HFF-Myc (cell line): ENCODE measurements at regions not wholly inside any gene's neighbourhood (a gene's known extent, or its start where the extent isn't known, plus 50 kb on each side); places are given as distances from the start of the nearest gene placed in this dataset.
A peak's percentile ranks its signal among the peaks of the same experiment; 100 is the strongest.

Experiments used
- DNase-seq: peaks from one replicate; pipeline ENCODE4 v3.0.0-alpha.2; 2011; ENCODE audit warnings: low read depth; ENCODE audit errors: extremely low read depth
- H3K4me3 ChIP-seq: replicated peaks from 2 replicates; pipeline ENCODE4 v1.5.1; 2011; ENCODE audit warnings: low read depth, mild to moderate bottlenecking, control low read depth, low read length
- TF ChIP-seq, protein P1 (sequence below): IDR thresholded peaks from 2 replicates; pipeline ENCODE4 v1.5.1; 2012; ENCODE audit warnings: mild to moderate bottlenecking, low read depth, low read length, control low read depth; ENCODE audit errors: missing control alignments

- TF ChIP-seq, protein P1, sequence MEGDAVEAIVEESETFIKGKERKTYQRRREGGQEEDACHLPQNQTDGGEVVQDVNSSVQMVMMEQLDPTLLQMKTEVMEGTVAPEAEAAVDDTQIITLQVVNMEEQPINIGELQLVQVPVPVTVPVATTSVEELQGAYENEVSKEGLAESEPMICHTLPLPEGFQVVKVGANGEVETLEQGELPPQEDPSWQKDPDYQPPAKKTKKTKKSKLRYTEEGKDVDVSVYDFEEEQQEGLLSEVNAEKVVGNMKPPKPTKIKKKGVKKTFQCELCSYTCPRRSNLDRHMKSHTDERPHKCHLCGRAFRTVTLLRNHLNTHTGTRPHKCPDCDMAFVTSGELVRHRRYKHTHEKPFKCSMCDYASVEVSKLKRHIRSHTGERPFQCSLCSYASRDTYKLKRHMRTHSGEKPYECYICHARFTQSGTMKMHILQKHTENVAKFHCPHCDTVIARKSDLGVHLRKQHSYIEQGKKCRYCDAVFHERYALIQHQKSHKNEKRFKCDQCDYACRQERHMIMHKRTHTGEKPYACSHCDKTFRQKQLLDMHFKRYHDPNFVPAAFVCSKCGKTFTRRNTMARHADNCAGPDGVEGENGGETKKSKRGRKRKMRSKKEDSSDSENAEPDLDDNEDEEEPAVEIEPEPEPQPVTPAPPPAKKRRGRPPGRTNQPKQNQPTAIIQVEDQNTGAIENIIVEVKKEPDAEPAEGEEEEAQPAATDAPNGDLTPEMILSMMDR = no peak
- no peak overlapping the region for H3K4me3 ChIP-seq
- DNase-seq = no peak
Measured at GRCh38 chr11:112794331-112794846, 166.8 kb upstream of the NCAM1 start.

DNA sequence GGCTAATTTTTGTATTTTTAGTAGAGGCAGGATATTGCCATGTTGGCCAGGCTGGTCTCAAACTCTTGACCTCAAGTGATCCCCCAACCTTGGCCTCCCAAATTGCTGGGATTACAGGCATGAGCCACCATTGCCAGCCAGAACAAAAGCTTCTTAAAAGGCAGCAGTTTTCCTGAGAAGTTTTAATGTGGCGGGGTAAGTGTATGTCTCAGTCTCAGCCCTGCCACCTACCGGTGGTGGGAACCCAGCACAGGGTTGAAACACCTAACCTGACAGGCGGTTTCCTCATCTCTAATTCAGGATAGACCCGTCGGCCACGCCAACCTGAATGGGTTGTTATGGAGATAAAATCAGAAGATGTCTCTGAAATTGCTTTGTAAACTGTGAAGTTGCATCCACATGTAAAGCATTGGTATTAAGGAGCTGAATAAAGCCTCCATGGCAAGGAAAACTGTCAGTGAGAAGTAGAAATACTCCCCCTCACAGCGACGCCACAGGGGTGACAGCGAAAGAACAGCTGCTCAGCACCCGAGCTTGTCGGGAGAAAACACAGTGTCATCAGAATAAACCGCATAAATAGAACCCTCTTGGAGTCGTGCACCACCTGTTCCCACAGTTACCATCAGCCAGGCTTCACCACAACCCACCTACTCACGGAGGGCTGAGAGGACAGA, 165.9 kb upstream of the NCAM1 start:
- TF ChIP-seq, protein P1 = peak; percentile 49
- no peak for DNase-seq
- H3K4me3 ChIP-seq = no peak overlapping the region

GRCh38 chr11:112795911-112796649, 165.1 kb upstream of the NCAM1 start:
- TF ChIP-seq, protein P1 = no peak
- DNase-seq = no peak

DNA sequence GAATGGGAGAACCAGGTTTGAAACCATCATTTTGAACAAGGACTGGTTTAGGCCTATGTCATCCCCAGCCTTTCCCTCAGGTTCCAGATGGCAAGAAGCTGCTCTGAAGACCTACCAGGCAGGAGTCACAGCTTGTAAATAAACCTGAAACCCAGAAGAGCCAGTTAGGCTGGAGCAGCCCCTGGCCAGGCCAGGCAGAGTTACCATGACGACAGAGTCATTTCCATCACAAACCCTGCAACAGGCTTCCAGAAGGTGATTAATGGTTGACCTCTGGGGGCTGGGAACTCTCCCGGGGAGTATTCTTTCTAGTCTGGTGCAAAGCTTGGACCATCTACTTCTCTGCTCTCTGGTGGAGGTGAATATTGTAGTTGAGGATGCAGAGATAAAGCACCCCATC, 164.1 kb upstream of the NCAM1 start:
- TF ChIP-seq, protein P1 = no peak
- DNase-seq = no peak
- no peak overlapping the region for H3K4me3 ChIP-seq

More at GRCh38 chr11:112795911-112796649, 165.1 kb upstream of the NCAM1 start:
- H3K4me3 ChIP-seq = no peak overlapping the region

DNA sequence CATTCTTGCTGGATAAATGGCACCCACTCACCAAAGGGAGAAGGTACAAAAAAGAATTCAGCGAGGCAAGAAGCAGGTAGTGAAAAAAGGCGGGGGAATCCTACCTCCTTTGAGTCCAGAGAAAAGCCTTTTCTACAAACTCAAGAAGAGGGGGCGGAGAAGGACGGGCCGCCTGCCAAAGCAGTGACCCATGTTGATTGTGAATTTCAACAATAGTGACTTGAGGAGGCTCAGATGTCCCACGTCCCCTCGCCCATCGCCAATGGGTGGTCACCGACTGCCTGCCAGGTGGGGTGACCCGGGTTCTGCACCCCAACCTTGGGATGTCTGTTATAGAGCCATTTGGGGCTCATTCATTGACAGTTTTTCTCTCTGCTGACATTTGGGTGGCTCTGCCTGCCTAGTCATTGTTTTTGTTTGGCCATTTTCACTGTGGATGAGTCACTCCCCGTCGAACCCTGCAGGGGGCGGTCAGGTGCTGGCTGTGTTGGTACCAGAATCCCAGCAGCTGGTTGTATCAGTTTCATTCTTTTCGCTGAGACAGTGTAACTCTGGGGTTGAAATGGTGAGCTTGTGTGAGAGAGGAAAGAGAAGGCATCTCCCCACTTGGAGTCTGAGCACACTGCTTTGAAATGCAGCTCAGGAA, 163.4 kb upstream of the NCAM1 start:
- TF ChIP-seq, protein P1 = peak; percentile 20
- DNase-seq = no peak

GRCh38 chr11:112801025-112801816, 160.0 kb upstream of the NCAM1 start:
- H3K4me3 ChIP-seq = no peak overlapping the region
- TF ChIP-seq, protein P1 = no peak
- DNase-seq = no peak

More for the DNA sequence above, 163.4 kb upstream of the NCAM1 start:
- no peak overlapping the region for H3K4me3 ChIP-seq
